ENCODE measurements at regions not wholly inside any gene's neighbourhood (a gene's known extent, or its start where the extent isn't known, plus 50 kb on each side); places are given as distances from the start of the nearest gene placed in this dataset.

- no peaks in the 10 kb centered on the region for H3K36me3 ChIP-seq (ENCODE audit: insufficient read depth, low read length)
- H3K4me3 ChIP-seq (ENCODE audit: low read length): no peak overlapping the region
- no peaks in the 10 kb centered on the region for H3K27me3 ChIP-seq (ENCODE audit: insufficient read depth, low read length)
- no peak overlapping the region for H2AFZ ChIP-seq (ENCODE audit: low read depth, low read length)
- no peaks in the 10 kb centered on the region for H3K4me1 ChIP-seq (ENCODE audit: insufficient read depth, low read length)
- no peaks in the 10 kb centered on the region for H3K9me3 ChIP-seq (ENCODE audit: low read length)
These were observed 1609.8 kb downstream of the AMY1C start for GRCh38 chr1:105359457-105359856.

- Histone ChIP-seq H3K4me3 (ENCODE audit: low read length) (no peak overlapping the region), H2AFZ (ENCODE audit: low read depth, low read length) (no peak overlapping the region), H3K27me3 (ENCODE audit: insufficient read depth, low read length) (no peaks in the 10 kb centered on the region), H3K9me3 (ENCODE audit: low read length) (no peaks in the 10 kb centered on the region), H3K36me3 (ENCODE audit: insufficient read depth, low read length) (no peaks in the 10 kb centered on the region), H3K4me1 (ENCODE audit: insufficient read depth, low read length) (no peaks in the 10 kb centered on the region)
These were observed 1612.7 kb downstream of the AMY1C start for GRCh38 chr1:105362438-105362837.

- Histone ChIP-seq H3K27me3 (ENCODE audit: insufficient read depth, low read length) (no peaks in the 10 kb centered on the region), H3K36me3 (ENCODE audit: insufficient read depth, low read length) (no peaks in the 10 kb centered on the region), H3K4me3 (ENCODE audit: low read length) (no peak overlapping the region), H3K4me1 (ENCODE audit: insufficient read depth, low read length) (no peaks in the 10 kb centered on the region), H3K9me3 (ENCODE audit: low read length) (no peaks in the 10 kb centered on the region), H2AFZ (ENCODE audit: low read depth, low read length) (no peak overlapping the region)
These were observed 1618.7 kb downstream of the AMY1C start for GRCh38 chr1:105368446-105368845.

GRCh38 chr1:105373681-105374080 is 1624.0 kb downstream of the AMY1C start:
- H3K27me3 ChIP-seq (ENCODE audit: insufficient read depth, low read length): no peaks in the 10 kb centered on the region
- H3K9me3 ChIP-seq (ENCODE audit: low read length): no peaks in the 10 kb centered on the region
- no peaks in the 10 kb centered on the region for H3K4me1 ChIP-seq (ENCODE audit: insufficient read depth, low read length)
- H3K36me3 ChIP-seq (ENCODE audit: insufficient read depth, low read length): no peaks in the 10 kb centered on the region
- H2AFZ ChIP-seq (ENCODE audit: low read depth, low read length): no peak overlapping the region
- no peak overlapping the region for H3K4me3 ChIP-seq (ENCODE audit: low read length)

GRCh38 chr1:105386489-105386888 is 1636.8 kb downstream of the AMY1C start:
- Histone ChIP-seq H2AFZ (ENCODE audit: low read depth, low read length) (no peak overlapping the region), H3K4me1 (ENCODE audit: insufficient read depth, low read length) (no peaks in the 10 kb centered on the region), H3K4me3 (ENCODE audit: low read length) (no peak overlapping the region), H3K9me3 (ENCODE audit: low read length) (no peaks in the 10 kb centered on the region), H3K27me3 (ENCODE audit: insufficient read depth, low read length) (no peaks in the 10 kb centered on the region), H3K36me3 (ENCODE audit: insufficient read depth, low read length) (no peaks in the 10 kb centered on the region)

- no peaks in the 10 kb centered on the region for H3K4me1 ChIP-seq (ENCODE audit: insufficient read depth, low read length)
- no peaks in the 10 kb centered on the region for H3K9me3 ChIP-seq (ENCODE audit: low read length)
- no peaks in the 10 kb centered on the region for H3K36me3 ChIP-seq (ENCODE audit: insufficient read depth, low read length)
- no peak overlapping the region for H2AFZ ChIP-seq (ENCODE audit: low read depth, low read length)
- H3K4me3 ChIP-seq (ENCODE audit: low read length): no peak overlapping the region
- no peaks in the 10 kb centered on the region for H3K27me3 ChIP-seq (ENCODE audit: insufficient read depth, low read length)
These were observed 1646.3 kb downstream of the AMY1C start for GRCh38 chr1:105396001-105396400.

GRCh38 chr1:105398909-105399308 is 1649.2 kb downstream of the AMY1C start:
- Histone ChIP-seq H3K36me3 (ENCODE audit: insufficient read depth, low read length) (no peaks in the 10 kb centered on the region), H3K4me3 (ENCODE audit: low read length) (no peak overlapping the region), H3K27me3 (ENCODE audit: insufficient read depth, low read length) (no peaks in the 10 kb centered on the region), H3K9me3 (ENCODE audit: low read length) (no peaks in the 10 kb centered on the region), H2AFZ (ENCODE audit: low read depth, low read length) (no peak overlapping the region), H3K4me1 (ENCODE audit: insufficient read depth, low read length) (no peaks in the 10 kb centered on the region)

GRCh38 chr1:105399716-105400115 is 1650.0 kb downstream of the AMY1C start:
- no peaks in the 10 kb centered on the region for H3K4me1 ChIP-seq (ENCODE audit: insufficient read depth, low read length)
- H2AFZ ChIP-seq (ENCODE audit: low read depth, low read length): no peak overlapping the region
- no peak overlapping the region for H3K4me3 ChIP-seq (ENCODE audit: low read length)
- H3K9me3 ChIP-seq (ENCODE audit: low read length): no peaks in the 10 kb centered on the region
- no peaks in the 10 kb centered on the region for H3K27me3 ChIP-seq (ENCODE audit: insufficient read depth, low read length)
- no peaks in the 10 kb centered on the region for H3K36me3 ChIP-seq (ENCODE audit: insufficient read depth, low read length)

GRCh38 chr1:105416261-105416660 is 1640.2 kb upstream of the PRMT6 start:
- Histone ChIP-seq H3K27me3 (ENCODE audit: insufficient read depth, low read length) (no peaks in the 10 kb centered on the region), H3K36me3 (ENCODE audit: insufficient read depth, low read length) (no peaks in the 10 kb centered on the region), H3K9me3 (ENCODE audit: low read length) (no peaks in the 10 kb centered on the region), H2AFZ (ENCODE audit: low read depth, low read length) (no peak overlapping the region), H3K4me3 (ENCODE audit: low read length) (no peak overlapping the region), H3K4me1 (ENCODE audit: insufficient read depth, low read length) (no peaks in the 10 kb centered on the region)

GRCh38 chr1:105419030-105419429 is 1637.4 kb upstream of the PRMT6 start:
- Histone ChIP-seq H3K4me3 (ENCODE audit: low read length) (no peak overlapping the region), H3K4me1 (ENCODE audit: insufficient read depth, low read length) (no peaks in the 10 kb centered on the region), H3K36me3 (ENCODE audit: insufficient read depth, low read length) (no peaks in the 10 kb centered on the region), H3K27me3 (ENCODE audit: insufficient read depth, low read length) (no peaks in the 10 kb centered on the region), H3K9me3 (ENCODE audit: low read length) (no peaks in the 10 kb centered on the region), H2AFZ (ENCODE audit: low read depth, low read length) (no peak overlapping the region)

- Histone ChIP-seq H3K4me1 (ENCODE audit: insufficient read depth, low read length) (no peaks in the 10 kb centered on the region), H3K9me3 (ENCODE audit: low read length) (no peaks in the 10 kb centered on the region), H2AFZ (ENCODE audit: low read depth, low read length) (no peak overlapping the region), H3K4me3 (ENCODE audit: low read length) (no peak overlapping the region), H3K36me3 (ENCODE audit: insufficient read depth, low read length) (no peaks in the 10 kb centered on the region), H3K27me3 (ENCODE audit: insufficient read depth, low read length) (no peaks in the 10 kb centered on the region)
These were observed 1628.9 kb upstream of the PRMT6 start for GRCh38 chr1:105427543-105427942.

- Histone ChIP-seq H3K4me3 (ENCODE audit: low read length) (no peak overlapping the region), H3K9me3 (ENCODE audit: low read length) (no peaks in the 10 kb centered on the region), H3K36me3 (ENCODE audit: insufficient read depth, low read length) (no peaks in the 10 kb centered on the region), H3K27me3 (ENCODE audit: insufficient read depth, low read length) (no peaks in the 10 kb centered on the region), H2AFZ (ENCODE audit: low read depth, low read length) (no peak overlapping the region), H3K4me1 (ENCODE audit: insufficient read depth, low read length) (no peaks in the 10 kb centered on the region)
These were observed 1619.8 kb upstream of the PRMT6 start for GRCh38 chr1:105436589-105437259.

GRCh38 chr1:105437847-105438246 is 1618.6 kb upstream of the PRMT6 start:
- no peaks in the 10 kb centered on the region for H3K36me3 ChIP-seq (ENCODE audit: insufficient read depth, low read length)
- no peaks in the 10 kb centered on the region for H3K27me3 ChIP-seq (ENCODE audit: insufficient read depth, low read length)
- no peaks in the 10 kb centered on the region for H3K9me3 ChIP-seq (ENCODE audit: low read length)
- no peak overlapping the region for H2AFZ ChIP-seq (ENCODE audit: low read depth, low read length)
- no peak overlapping the region for H3K4me3 ChIP-seq (ENCODE audit: low read length)
- no peaks in the 10 kb centered on the region for H3K4me1 ChIP-seq (ENCODE audit: insufficient read depth, low read length)

GRCh38 chr1:105442901-105443300 is 1613.6 kb upstream of the PRMT6 start:
- no peaks in the 10 kb centered on the region for H3K36me3 ChIP-seq (ENCODE audit: insufficient read depth, low read length)
- H3K4me3 ChIP-seq (ENCODE audit: low read length): no peak overlapping the region
- H3K4me1 ChIP-seq (ENCODE audit: insufficient read depth, low read length): no peaks in the 10 kb centered on the region
- H3K9me3 ChIP-seq (ENCODE audit: low read length): no peaks in the 10 kb centered on the region
- H2AFZ ChIP-seq (ENCODE audit: low read depth, low read length): no peak overlapping the region
- no peaks in the 10 kb centered on the region for H3K27me3 ChIP-seq (ENCODE audit: insufficient read depth, low read length)
